PFSK-1 (cell line): ENCODE measurements at regions not wholly inside any gene's neighbourhood (a gene's known extent, or its start where the extent isn't known, plus 50 kb on each side); places are given as distances from the start of the nearest gene placed in this dataset.

ENCODE experiments used
- POLR2AphosphoS5 ChIP-seq: IDR thresholded peaks from 2 replicates; pipeline ENCODE4 v1.6.1; 2012; ENCODE audit warnings: low read depth, mild to moderate bottlenecking, control low read depth, low read length, moderate library complexity
- REST ChIP-seq, 2 experiments: IDR thresholded peaks; 2 replicates each; pipeline versions ENCODE4 v1.6.1 to v1.8.0; 2011 to 2012; ENCODE audit warnings: low read depth in 2 of 2, low read length in 2 of 2, control low read depth in 1 of 2, inconsistent platforms in 1 of 2, mild to moderate bottlenecking in 1 of 2, moderate library complexity in 1 of 2; ENCODE audit not compliant: insufficient read depth in 1 of 2
- SIN3A ChIP-seq: IDR thresholded peaks from 2 replicates; pipeline ENCODE4 v1.6.1; 2012; ENCODE audit warnings: mild to moderate bottlenecking, low read length, moderate library complexity, borderline replicate concordance; ENCODE audit not compliant: insufficient read depth
- TAF1 ChIP-seq: IDR thresholded peaks from 2 replicates; pipeline ENCODE4 v1.6.1; 2012; ENCODE audit warnings: low read length, control low read depth, borderline replicate concordance; ENCODE audit not compliant: insufficient read depth

GRCh38 chr15:62757535-62757934 is 285.0 kb upstream of the TPM1 start:
- no peak for TF ChIP-seq SIN3A
- no peak for TF ChIP-seq REST (IDR thresholded peaks at IDR 0.05; ENCODE audit: insufficient read depth in 1 of 2, low read depth in 2 of 2, low read length in 2 of 2)
- TF ChIP-seq TAF1 = no peak
- no peak for TF ChIP-seq POLR2AphosphoS5
